Neural cell (in vitro differentiated cells): ENCODE measurements at regions not wholly inside any gene's neighbourhood (a gene's known extent, or its start where the extent isn't known, plus 50 kb on each side); places are given as distances from the start of the nearest gene placed in this dataset.

Source experiments
- RAD21 ChIP-seq: fragments of 450-650 bp; conservative IDR thresholded peaks from 2 replicates; pipeline ENCODE4 v1.6.1; 2014; ENCODE audit warnings: antibody characterized with exemption, mild to moderate bottlenecking, moderate library complexity
- TF ChIP-seq, protein P1 (sequence below): fragments of 450-650 bp; IDR thresholded peaks from 2 replicates; pipeline ENCODE4 v1.5.1; 2014; ENCODE audit warnings: antibody characterized with exemption, mild to moderate bottlenecking, moderate library complexity; ENCODE audit not compliant: poor library complexity, severe bottlenecking
- TF ChIP-seq, protein P2 (sequence below): IDR thresholded peaks from 2 replicates; pipeline ENCODE4 v1.6.1; 2012; ENCODE audit warnings: borderline replicate concordance

- TF ChIP-seq, protein P1, sequence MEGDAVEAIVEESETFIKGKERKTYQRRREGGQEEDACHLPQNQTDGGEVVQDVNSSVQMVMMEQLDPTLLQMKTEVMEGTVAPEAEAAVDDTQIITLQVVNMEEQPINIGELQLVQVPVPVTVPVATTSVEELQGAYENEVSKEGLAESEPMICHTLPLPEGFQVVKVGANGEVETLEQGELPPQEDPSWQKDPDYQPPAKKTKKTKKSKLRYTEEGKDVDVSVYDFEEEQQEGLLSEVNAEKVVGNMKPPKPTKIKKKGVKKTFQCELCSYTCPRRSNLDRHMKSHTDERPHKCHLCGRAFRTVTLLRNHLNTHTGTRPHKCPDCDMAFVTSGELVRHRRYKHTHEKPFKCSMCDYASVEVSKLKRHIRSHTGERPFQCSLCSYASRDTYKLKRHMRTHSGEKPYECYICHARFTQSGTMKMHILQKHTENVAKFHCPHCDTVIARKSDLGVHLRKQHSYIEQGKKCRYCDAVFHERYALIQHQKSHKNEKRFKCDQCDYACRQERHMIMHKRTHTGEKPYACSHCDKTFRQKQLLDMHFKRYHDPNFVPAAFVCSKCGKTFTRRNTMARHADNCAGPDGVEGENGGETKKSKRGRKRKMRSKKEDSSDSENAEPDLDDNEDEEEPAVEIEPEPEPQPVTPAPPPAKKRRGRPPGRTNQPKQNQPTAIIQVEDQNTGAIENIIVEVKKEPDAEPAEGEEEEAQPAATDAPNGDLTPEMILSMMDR: no peak
- no peak for TF ChIP-seq RAD21
- TF ChIP-seq, protein P2, sequence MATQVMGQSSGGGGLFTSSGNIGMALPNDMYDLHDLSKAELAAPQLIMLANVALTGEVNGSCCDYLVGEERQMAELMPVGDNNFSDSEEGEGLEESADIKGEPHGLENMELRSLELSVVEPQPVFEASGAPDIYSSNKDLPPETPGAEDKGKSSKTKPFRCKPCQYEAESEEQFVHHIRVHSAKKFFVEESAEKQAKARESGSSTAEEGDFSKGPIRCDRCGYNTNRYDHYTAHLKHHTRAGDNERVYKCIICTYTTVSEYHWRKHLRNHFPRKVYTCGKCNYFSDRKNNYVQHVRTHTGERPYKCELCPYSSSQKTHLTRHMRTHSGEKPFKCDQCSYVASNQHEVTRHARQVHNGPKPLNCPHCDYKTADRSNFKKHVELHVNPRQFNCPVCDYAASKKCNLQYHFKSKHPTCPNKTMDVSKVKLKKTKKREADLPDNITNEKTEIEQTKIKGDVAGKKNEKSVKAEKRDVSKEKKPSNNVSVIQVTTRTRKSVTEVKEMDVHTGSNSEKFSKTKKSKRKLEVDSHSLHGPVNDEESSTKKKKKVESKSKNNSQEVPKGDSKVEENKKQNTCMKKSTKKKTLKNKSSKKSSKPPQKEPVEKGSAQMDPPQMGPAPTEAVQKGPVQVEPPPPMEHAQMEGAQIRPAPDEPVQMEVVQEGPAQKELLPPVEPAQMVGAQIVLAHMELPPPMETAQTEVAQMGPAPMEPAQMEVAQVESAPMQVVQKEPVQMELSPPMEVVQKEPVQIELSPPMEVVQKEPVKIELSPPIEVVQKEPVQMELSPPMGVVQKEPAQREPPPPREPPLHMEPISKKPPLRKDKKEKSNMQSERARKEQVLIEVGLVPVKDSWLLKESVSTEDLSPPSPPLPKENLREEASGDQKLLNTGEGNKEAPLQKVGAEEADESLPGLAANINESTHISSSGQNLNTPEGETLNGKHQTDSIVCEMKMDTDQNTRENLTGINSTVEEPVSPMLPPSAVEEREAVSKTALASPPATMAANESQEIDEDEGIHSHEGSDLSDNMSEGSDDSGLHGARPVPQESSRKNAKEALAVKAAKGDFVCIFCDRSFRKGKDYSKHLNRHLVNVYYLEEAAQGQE: no peak
Observed at GRCh38 chr12:34394211-34395055, 372.1 kb downstream of the ALG10 start.
